ENCODE measurements at regions not wholly inside any gene's neighbourhood (a gene's known extent, or its start where the extent isn't known, plus 50 kb on each side); places are given as distances from the start of the nearest gene placed in this dataset.
"Not testable (repeated sequence)": the region's sequence is repeated elsewhere in the genome, so short reads cannot be mapped to it uniquely, and the experiment has no call there.

- Mint-ChIP-seq H3K4me1 (no peaks in the 10 kb centered on the region), H3K27me3 (ENCODE audit: insufficient read depth) (no peaks in the 10 kb centered on the region), H3K27ac (no peak overlapping the region), H3K4me3 (no peak overlapping the region), H3K36me3 (ENCODE audit: low read depth) (no peaks in the 10 kb centered on the region), H3K9me3 (peaks cover 22% of the 10 kb centered on the region)
- H3K9me3 ChIP-seq (ENCODE audit: control insufficient read depth, low read length): peaks cover 17% of the 10 kb centered on the region
- no peak overlapping the region for H3K9ac ChIP-seq (ENCODE audit: extremely low read depth, low read length, poor library complexity, severe bottlenecking)
- no peak for TF ChIP-seq CTCF (conservative IDR thresholded peaks at IDR 0.05)
- H3K27me3 ChIP-seq (ENCODE audit: control insufficient read depth, insufficient read depth, low read length, poor library complexity, severe bottlenecking): no peaks in the 10 kb centered on the region
- DNase-seq: no peak
- H3K27ac ChIP-seq (ENCODE audit: low read depth, low read length): no peak overlapping the region
- no peaks in the 10 kb centered on the region for H3K36me3 ChIP-seq (ENCODE audit: control insufficient read depth, insufficient read depth, low read length)
- no peaks in the 10 kb centered on the region for H3K4me1 ChIP-seq (ENCODE audit: control insufficient read depth, insufficient read depth, low read length)
- no peak overlapping the region for H3K4me3 ChIP-seq (ENCODE audit: low read length)
- no CpG with 5 or more reads among the region's 2 CpGs for WGBS, 2 experiments (ENCODE audit: insufficient coverage in 1 of 2, insufficient read length in 1 of 2)
Observed at GRCh38 chr6:119929121-119929520, 579.6 kb upstream of the MAN1A1 start.

GRCh38 chr6:119924888-119925287, 575.3 kb upstream of the MAN1A1 start:
- not testable (repeated sequence) for H3K36me3 ChIP-seq (ENCODE audit: control insufficient read depth, insufficient read depth, low read length); H3K27ac ChIP-seq (ENCODE audit: low read depth, low read length); H3K4me1 ChIP-seq (ENCODE audit: control insufficient read depth, insufficient read depth, low read length); H3K27ac Mint-ChIP-seq; H3K27me3 ChIP-seq (ENCODE audit: control insufficient read depth, insufficient read depth, low read length, poor library complexity, severe bottlenecking); H3K27me3 Mint-ChIP-seq (ENCODE audit: insufficient read depth); H3K36me3 Mint-ChIP-seq (ENCODE audit: low read depth); H3K9ac ChIP-seq (ENCODE audit: extremely low read depth, low read length, poor library complexity, severe bottlenecking); H3K4me3 ChIP-seq (ENCODE audit: low read length); DNase-seq; H3K4me3 Mint-ChIP-seq; H3K4me1 Mint-ChIP-seq
- 40 to 96% methylated on average over 1 to 2 of the region's 3 CpGs for WGBS, 2 experiments (ENCODE audit: insufficient coverage in 1 of 2, insufficient read length in 1 of 2)
- peaks cover 53% of the 10 kb centered on the region for H3K9me3 Mint-ChIP-seq
- peaks cover 53% of the 10 kb centered on the region for H3K9me3 ChIP-seq (ENCODE audit: control insufficient read depth, low read length)

- no peak overlapping the region for H3K27ac ChIP-seq (ENCODE audit: low read depth, low read length)
- no peak overlapping the region for H3K4me3 ChIP-seq (ENCODE audit: low read length)
- no peaks in the 10 kb centered on the region for H3K4me1 ChIP-seq (ENCODE audit: control insufficient read depth, insufficient read depth, low read length)
- no peak overlapping the region for H3K4me3 Mint-ChIP-seq
- H3K9ac ChIP-seq (ENCODE audit: extremely low read depth, low read length, poor library complexity, severe bottlenecking): no peak overlapping the region
- no peaks in the 10 kb centered on the region for H3K36me3 ChIP-seq (ENCODE audit: control insufficient read depth, insufficient read depth, low read length)
- no peaks in the 10 kb centered on the region for H3K27me3 ChIP-seq (ENCODE audit: control insufficient read depth, insufficient read depth, low read length, poor library complexity, severe bottlenecking)
- H3K9me3 Mint-ChIP-seq: peaks cover 55% of the 10 kb centered on the region
- no peak for TF ChIP-seq CTCF (conservative IDR thresholded peaks at IDR 0.05)
- H3K9me3 ChIP-seq (ENCODE audit: control insufficient read depth, low read length): peaks cover 57% of the 10 kb centered on the region
- no peaks in the 10 kb centered on the region for H3K4me1 Mint-ChIP-seq
- H3K27me3 Mint-ChIP-seq (ENCODE audit: insufficient read depth): no peaks in the 10 kb centered on the region
- H3K27ac Mint-ChIP-seq: no peak overlapping the region
- no peak for DNase-seq
- H3K36me3 Mint-ChIP-seq (ENCODE audit: low read depth): no peaks in the 10 kb centered on the region
- WGBS, 2 experiments (ENCODE audit: insufficient coverage in 1 of 2, insufficient read length in 1 of 2): 88% methylated on average over 1 of the region's 2 CpGs; no CpG with 5 or more reads in 1 of the 2 experiments
Observed at GRCh38 chr6:119922814-119923213, 573.3 kb upstream of the MAN1A1 start.

- no peak overlapping the region for H3K4me3 Mint-ChIP-seq
- no peaks in the 10 kb centered on the region for H3K36me3 Mint-ChIP-seq (ENCODE audit: low read depth)
- no peak for DNase-seq
- Histone ChIP-seq H3K36me3 (ENCODE audit: control insufficient read depth, insufficient read depth, low read length) (no peaks in the 10 kb centered on the region), H3K27me3 (ENCODE audit: control insufficient read depth, insufficient read depth, low read length, poor library complexity, severe bottlenecking) (no peaks in the 10 kb centered on the region), H3K4me3 (ENCODE audit: low read length) (no peak overlapping the region), H3K4me1 (ENCODE audit: control insufficient read depth, insufficient read depth, low read length) (no peaks in the 10 kb centered on the region), H3K27ac (ENCODE audit: low read depth, low read length) (no peak overlapping the region), H3K9me3 (ENCODE audit: control insufficient read depth, low read length) (peaks cover 57% of the 10 kb centered on the region), H3K9ac (ENCODE audit: extremely low read depth, low read length, poor library complexity, severe bottlenecking) (no peak overlapping the region)
- no peaks in the 10 kb centered on the region for H3K27me3 Mint-ChIP-seq (ENCODE audit: insufficient read depth)
- no peak for TF ChIP-seq CTCF (conservative IDR thresholded peaks at IDR 0.05)
- H3K4me1 Mint-ChIP-seq: no peaks in the 10 kb centered on the region
- peaks cover 55% of the 10 kb centered on the region for H3K9me3 Mint-ChIP-seq
- no peak overlapping the region for H3K27ac Mint-ChIP-seq
Observed at GRCh38 chr6:119921491-119922010, 572.0 kb upstream of the MAN1A1 start.
